ENCODE measurements at regions not wholly inside any gene's neighbourhood (a gene's known extent, or its start where the extent isn't known, plus 50 kb on each side); places are given as distances from the start of the nearest gene placed in this dataset.
"Not testable (repeated sequence)": the region's sequence is repeated elsewhere in the genome, so short reads cannot be mapped to it uniquely, and the experiment has no call there.

DNA sequence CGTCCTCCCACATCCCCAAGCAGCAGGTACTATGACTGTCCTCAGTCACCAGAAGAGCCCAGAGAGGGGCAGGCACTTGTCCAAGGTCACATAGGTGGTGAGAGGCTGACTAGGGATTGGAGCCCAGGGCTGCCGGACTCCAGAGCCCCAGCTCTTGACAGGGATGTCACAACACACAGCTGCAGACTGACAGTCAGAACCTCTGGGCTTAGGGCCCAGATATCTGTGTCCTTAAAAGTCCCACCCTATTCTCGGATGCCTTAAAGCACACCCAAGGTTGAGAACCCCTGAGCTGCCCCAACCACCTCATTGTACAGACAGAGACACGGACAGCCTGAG is 622.9 kb downstream of the MATN1 start:
- no peak for ATAC-seq

DNA sequence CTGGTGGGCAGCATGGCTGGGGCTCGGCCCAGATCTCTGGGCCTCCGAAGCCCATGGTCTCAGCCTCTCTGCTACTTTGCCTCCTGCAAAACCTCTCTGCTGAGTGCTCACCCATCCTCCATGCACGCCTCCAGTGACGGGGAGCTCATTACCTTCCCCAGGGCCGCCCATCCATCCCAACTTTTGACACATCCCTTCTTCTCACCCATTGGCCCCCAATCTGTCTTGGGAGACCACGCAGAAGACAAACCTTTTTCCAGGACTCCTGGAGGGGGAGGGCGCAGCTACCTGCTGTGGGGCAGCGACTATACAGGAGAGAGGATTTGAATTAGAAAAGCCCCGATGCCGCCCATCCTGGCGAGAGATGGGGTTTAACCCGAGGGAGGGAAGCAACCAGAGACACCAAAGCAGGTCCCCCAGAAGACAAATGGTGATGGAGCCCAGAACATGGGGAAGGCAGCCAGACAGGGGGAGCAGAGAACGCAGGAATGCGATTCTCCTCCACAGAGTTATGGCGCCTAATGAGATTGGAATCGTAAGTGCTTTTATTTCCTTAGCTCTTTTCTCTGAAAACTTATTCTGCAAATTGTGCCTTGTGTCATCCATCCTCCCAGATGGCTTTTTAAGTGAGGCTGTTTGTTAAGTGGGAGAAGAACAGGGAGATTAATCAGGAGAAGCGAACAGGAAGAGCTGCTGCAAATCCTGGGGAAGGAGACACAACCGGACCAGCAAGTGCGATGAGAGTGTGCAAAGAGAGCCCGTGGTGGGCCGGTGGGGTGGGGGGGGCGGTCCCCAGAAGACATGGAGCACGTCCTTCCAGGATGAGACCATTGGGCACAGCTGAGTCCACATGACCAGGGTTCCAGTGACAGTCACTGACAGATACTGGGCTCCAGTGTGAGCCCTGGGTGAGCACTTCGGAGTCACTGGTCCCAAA is 623.5 kb downstream of the MATN1 start:
- no peak for ATAC-seq

DNA sequence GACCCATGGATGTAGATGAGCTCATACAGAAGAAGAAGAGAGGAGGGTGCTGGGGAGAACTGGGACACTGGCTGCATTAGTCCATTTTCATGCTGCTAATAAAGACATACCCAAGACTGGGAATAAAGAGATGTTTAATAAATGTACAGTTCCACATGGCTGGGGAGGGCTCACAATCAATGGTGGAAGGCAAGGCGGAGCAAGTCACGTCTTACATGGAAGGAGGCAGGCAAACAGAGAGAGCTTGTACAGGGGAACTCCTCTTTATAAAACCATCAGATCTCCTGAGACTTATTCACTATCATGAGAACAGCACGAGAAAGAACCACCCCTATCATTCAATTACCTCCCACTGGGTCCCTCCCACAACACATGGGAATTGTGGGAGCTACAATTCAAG is 625.5 kb downstream of the MATN1 start:
- ATAC-seq: not testable (repeated sequence)

DNA sequence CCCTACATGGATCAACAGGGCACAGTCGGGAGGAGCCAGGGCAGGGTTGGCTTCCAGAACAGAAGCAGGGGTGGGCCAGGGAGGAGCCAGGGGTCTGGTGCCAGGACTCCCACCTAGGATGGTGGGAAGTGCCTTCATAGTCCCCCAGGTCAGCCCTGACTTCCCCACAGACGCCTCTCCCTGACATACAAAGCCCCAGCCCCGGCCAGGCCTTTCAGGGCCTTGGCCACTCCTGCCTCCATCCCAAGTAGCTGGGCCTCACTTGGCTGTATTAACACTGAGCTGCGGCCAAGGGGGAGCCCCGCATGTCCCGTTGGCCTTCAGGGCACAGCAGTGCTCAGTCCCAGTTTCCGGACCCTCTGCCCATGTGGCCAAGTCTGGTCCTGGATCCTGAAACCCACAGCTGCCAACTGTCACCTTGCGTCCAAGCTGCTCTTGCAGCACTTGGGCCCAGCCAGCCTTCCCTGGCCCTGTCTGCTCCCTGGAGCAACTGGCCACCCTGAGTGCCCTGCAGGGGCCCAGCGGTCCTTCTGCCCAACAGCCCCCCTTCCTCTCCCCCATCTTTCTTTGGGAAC is 627.8 kb downstream of the MATN1 start:
- ATAC-seq: no peak

GRCh38 chr1:30095051-30095450 is 628.3 kb downstream of the MATN1 start:
- ATAC-seq: no peak

- no peak for ATAC-seq
These were observed 631.1 kb downstream of the MATN1 start for GRCh38 chr1:30092051-30092858.

GRCh38 chr1:30090162-30090820 is 633.1 kb downstream of the MATN1 start:
- ATAC-seq: no peak

DNA sequence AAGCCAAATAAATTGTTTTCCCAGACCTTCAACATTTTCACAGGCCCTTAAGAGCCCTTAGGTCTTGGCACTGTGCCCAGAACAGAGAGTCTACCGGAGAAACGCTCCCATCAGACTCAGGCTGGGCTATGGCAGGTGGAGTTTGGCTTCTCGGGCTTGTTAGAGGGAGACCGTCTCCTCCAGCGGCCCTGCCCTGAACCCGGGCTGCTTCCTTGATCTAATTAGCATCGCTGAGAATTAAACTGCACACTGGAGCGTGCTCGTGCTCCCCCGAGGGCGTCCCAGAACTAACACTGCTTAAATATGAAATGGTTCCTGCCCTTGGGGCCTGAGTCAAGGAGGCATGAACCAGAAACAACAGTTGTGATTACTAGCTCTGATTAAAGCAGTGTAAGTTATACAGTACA is 634.4 kb downstream of the MATN1 start:
- ATAC-seq: no peak

DNA sequence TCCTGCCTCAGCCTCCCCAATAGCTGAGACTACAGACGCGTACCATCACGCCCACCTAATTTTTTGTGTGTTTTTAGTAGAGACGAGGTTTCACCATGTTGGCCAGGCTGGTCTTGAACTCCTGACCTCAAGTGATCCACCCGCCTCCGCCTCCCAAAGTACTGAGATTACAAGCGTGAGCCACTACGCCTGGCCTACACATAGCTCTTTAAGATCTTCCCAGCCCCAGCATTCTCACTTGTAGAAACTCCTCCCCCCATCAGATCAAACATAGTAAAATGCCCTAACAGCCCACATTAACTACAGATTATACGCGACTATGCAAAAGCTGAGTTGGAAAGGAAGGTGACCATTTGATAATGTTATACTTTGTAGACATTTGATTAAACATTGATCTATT is 634.8 kb downstream of the MATN1 start:
- ATAC-seq: no peak

GRCh38 chr1:30087465-30087864 is 635.9 kb downstream of the MATN1 start:
- no peak for ATAC-seq

- no peak for ATAC-seq
These were observed 637.3 kb downstream of the MATN1 start for GRCh38 chr1:30085811-30086770.

- no peak for ATAC-seq
These were observed 638.3 kb downstream of the MATN1 start for GRCh38 chr1:30084909-30085571.

DNA sequence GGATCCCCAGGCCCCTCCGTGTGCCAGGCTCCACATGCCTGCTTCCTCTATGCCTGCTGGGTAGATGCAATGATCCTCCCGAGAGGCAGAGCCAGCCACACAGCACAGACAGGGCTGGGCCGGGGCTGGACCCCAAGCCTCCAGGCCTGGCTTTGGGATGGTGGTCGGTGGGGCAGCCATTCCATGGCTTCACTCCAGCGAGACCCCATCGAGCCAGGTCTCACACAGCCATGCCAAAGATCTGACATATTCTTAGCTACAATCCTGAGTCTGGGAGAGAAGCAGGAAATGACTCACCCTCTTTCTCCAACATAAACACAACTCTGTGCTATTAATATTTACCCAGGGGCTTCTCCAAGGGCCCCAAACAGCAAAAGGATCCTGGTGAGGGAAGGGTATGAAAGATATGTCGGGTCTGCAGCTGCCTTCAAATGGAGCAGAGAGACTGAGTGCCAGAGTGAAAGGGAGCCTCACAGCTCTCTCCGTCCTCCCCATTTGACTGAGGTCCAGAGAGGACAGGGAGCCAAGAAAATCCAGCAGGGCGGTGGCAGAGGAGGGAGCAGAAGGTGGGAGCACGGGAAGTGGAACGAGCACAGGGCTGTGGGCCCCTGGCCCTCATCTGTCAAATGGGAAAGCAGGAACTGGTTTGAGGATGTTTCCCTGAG is 639.5 kb downstream of the MATN1 start:
- ATAC-seq: no peak

DNA sequence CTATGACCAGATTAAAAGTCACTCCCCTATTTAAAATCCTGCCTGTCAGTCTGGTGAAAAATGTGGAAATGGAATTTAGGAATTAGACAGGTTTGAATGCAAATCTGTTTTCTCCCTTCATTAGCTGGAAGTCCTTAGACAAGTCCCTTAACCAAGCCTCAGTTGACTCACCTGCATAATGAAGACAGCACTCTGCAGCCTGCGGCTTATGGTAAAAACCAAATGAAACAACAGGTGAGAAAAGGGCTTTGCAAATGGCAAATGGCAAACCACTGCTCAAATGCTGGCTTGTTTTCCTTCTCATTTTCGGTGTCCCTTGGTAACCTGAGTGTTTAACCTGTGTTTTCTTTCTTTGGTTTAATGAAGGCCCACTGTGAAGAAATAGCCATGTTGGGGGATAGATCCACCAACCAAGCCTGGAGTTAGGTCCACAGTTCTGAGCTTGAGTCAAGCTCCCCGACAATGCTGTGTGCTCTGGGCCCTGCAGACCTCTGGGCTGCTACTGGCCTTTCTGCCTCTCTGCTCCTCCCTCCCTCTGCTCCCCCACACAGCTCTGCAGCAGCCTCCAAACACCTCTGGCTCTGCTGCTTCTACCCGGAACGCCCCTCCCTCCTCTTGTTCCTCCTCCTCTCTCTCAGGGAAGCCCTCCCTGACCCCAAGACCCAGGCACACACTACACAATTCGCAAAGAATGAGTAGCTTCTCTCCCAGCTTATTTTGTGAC is 641.8 kb downstream of the MATN1 start:
- ATAC-seq: no peak

- not testable (repeated sequence) for ATAC-seq
These were observed 647.5 kb downstream of the MATN1 start for GRCh38 chr1:30075916-30076315.

- ATAC-seq: no peak
These were observed 654.5 kb downstream of the MATN1 start for GRCh38 chr1:30068787-30069472.

DNA sequence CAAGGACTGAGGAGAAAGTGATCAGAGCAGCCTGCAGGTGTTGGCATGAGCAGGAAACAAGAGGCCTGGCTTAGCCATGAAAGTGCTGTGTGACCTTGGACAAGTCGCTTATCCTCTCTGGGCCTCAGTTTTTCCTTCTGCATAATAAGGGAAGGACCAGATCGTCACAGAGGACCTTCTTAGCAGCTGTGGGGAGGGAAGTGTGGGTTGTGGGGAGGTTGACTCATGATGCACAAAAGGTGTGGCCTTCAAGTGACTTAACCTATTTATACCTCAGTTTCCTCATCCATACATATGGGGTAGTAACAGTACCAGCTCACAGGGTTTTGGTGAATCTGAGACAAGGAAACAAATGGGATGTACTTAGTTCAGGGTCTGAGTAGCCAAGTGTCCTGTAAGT is 658.8 kb downstream of the MATN1 start:
- ATAC-seq: no peak

DNA sequence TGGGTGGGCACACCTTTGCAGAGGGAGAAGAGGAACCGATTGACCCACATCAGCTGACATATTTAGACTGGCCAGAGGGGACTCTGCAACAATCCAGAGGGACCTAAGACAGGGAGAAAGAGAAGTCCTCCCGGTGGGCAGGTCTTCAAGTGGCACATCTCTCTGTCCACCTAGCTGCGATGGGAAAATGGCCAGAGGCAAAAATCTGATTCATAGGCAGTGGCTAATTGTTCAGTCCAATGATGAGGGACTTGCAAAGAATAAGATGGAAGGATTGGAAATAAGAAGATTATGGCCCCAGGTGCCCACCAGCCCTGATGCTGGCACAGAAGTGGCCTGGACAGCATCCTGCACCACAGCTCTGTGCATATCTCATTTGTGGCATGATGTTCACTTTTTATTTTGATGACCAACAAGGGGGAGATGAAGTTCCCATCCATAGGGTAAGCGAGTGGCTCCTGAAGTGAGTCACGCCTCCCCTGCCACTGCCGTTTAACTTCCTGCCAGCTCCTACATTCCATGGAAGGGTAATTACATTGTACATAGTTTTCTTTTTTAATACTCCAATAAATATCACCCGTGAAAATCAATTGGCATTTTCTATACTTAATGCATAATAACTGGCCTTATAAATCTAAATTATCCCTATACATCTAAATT is 659.6 kb downstream of the MATN1 start:
- ATAC-seq: no peak

All from activated CD4-positive, CD25-positive, alpha-beta regulatory T cell treated with anti-CD3 and anti-CD28 coated beads, Interleukin-2, amount 50 U/mL, for 24 hours (primary cell).